Transverse colon (tissue), 4 donors: ENCODE measurements at regions not wholly inside any gene's neighbourhood (a gene's known extent, or its start where the extent isn't known, plus 50 kb on each side); places are given as distances from the start of the nearest gene placed in this dataset.

Experiments
- DNase-seq: peaks from one replicate; pipeline ENCODE4 v3.0.0-alpha.2; 2019
- H3K27ac ChIP-seq, 4 donors: fragments of 200-600 bp; sonication (generic); 2 replicates each; pipeline ENCODE4 v1.5.1; 2016 to 2018; ENCODE audit warnings: inconsistent platforms in 4 of 4
- H3K27me3 ChIP-seq: fragments of 200-600 bp; sonication (generic); 2 replicates; pipeline ENCODE4 v1.5.1; 2017; ENCODE audit warnings: inconsistent platforms
- H3K36me3 ChIP-seq, 4 donors: fragments of 200-600 bp; sonication (generic); 2 replicates each; pipeline ENCODE4 v1.5.1; 2017 to 2019; ENCODE audit warnings: inconsistent platforms in 4 of 4
- H3K4me1 ChIP-seq, 4 donors: fragments of 200-600 bp; sonication (generic); 2 replicates each; pipeline ENCODE4 v1.5.1; 2017 to 2020; ENCODE audit warnings: inconsistent platforms in 4 of 4
- H3K4me3 ChIP-seq, 4 donors: fragments of 200-600 bp; sonication (generic); 1 replicate in 1 of 4; 2 replicates in 3 of 4; pipeline versions ENCODE4 v1.5.1 to v1.6.1; 2017 to 2019; ENCODE audit warnings: inconsistent platforms in 4 of 4
- H3K9me3 ChIP-seq, 2 donors: fragments of 200-600 bp; sonication (generic); 2 replicates each; pipeline ENCODE4 v1.5.1; 2017 to 2019; ENCODE audit warnings: inconsistent platforms in 2 of 2
- CTCF ChIP-seq, 5 experiments: fragments of 200-600 bp in 3 of 5; fragments of 450-650 bp in 2 of 5; sonication (generic) in 3 of 5; IDR thresholded peaks; 1 replicate in 2 of 5; 2 replicates in 3 of 5; pipeline ENCODE4 v1.5.1; 2016 to 2017; ENCODE audit warnings: antibody characterized with exemption in 5 of 5, inconsistent platforms in 3 of 5, mild to moderate bottlenecking in 2 of 5, moderate library complexity in 1 of 5
- EP300 ChIP-seq: sonication (generic); formaldehyde crosslinking; IDR thresholded peaks from one replicate; pipeline ENCODE4 v1.6.1; 2017; ENCODE audit warnings: antibody characterized with exemption, low read depth
- POLR2A ChIP-seq: fragments of 450-650 bp; IDR thresholded peaks from one replicate; pipeline ENCODE4 v1.6.1; 2016; ENCODE audit warnings: antibody characterized with exemption, mild to moderate bottlenecking, moderate library complexity
- POLR2AphosphoS5 ChIP-seq, 3 donors: sonication (generic); formaldehyde crosslinking; IDR thresholded peaks; one replicate each; pipeline ENCODE4 v1.6.1; 2016; ENCODE audit warnings: antibody characterized with exemption in 3 of 3
- WGBS, 2 donors: methylation state at CpG; one replicate each; pipeline ENCODE4 v1.1.5; 2018; ENCODE audit warnings: low coverage in 1 of 2; 5-methylcytosine and 5-hydroxymethylcytosine counted together
- in situ Hi-C, 4 donors: fragments of 200-750 bp; cut with MboI; loops; one replicate each; pipeline versions ENCODE4 v1.15.0 to v1.15.1; 2017; ENCODE audit warnings: low sequenced_read_pairs in 3 of 4, low pct_ligation_motif_present in 1 of 4, low pct_unique_long_range_greater_than_20kb in 1 of 4
- intact Hi-C: fragments of 100-400 bp; cut with DNase I; formaldehyde crosslinking; loops from one replicate; pipeline ENCODE4 v1.15.1; 2023; ENCODE audit warnings: low total_unique reads

- WGBS, 2 donors: 20 to 37% methylated on average over 1 to 2 of the region's 2 CpGs
- peak; percentile 11 for DNase-seq
- intact Hi-C loops (no loop called here), in situ Hi-C loops (no loop called here)
- Histone ChIP-seq H3K36me3 (no peaks in the 10 kb centered on the region), H3K4me3 (no peak overlapping the region), H3K27ac (no peak overlapping the region), H3K9me3 (no peaks in the 10 kb centered on the region), H3K27me3 (no peaks in the 10 kb centered on the region), H3K4me1 (peaks cover 0 to 10% (median 4%) of the 10 kb centered on the region in 4 donors)
- TF ChIP-seq EP300: no peak
- TF ChIP-seq POLR2AphosphoS5 (IDR thresholded peaks at IDR 0.05): no peak
- no peak for TF ChIP-seq POLR2A
- TF ChIP-seq CTCF (IDR thresholded peaks at IDR 0.05): no peak
These were observed 416.6 kb downstream of the PLK2 start for GRCh38 chr5:58043032-58043945.

GRCh38 chr5:58041884-58042283 is 418.0 kb downstream of the PLK2 start:
- no peak overlapping the region for H3K4me3 ChIP-seq
- peaks cover 0 to 13% (median 6%) of the 10 kb centered on the region in 4 donors for H3K4me1 ChIP-seq
- intact Hi-C loops: no loop called here
- in situ Hi-C loops: no loop called here
- no peaks in the 10 kb centered on the region for H3K36me3 ChIP-seq
- H3K9me3 ChIP-seq: no peaks in the 10 kb centered on the region
- DNase-seq: no peak
- TF ChIP-seq POLR2A (no peak), EP300 (no peak), POLR2AphosphoS5 (IDR thresholded peaks at IDR 0.05) (no peak), CTCF (IDR thresholded peaks at IDR 0.05) (no peak)
- 78 to 94% methylated on average over 1 to 3 of the region's 3 CpGs for WGBS, 2 donors
- H3K27me3 ChIP-seq: no peaks in the 10 kb centered on the region
- no peak overlapping the region for H3K27ac ChIP-seq

GRCh38 chr5:58040846-58041245 is 419.0 kb downstream of the PLK2 start:
- no peaks in the 10 kb centered on the region for H3K9me3 ChIP-seq
- peaks cover 0 to 13% (median 6%) of the 10 kb centered on the region in 4 donors for H3K4me1 ChIP-seq
- in situ Hi-C loops (no loop called here), intact Hi-C loops (no loop called here)
- DNase-seq: no peak
- H3K4me3 ChIP-seq: no peak overlapping the region
- WGBS, 2 donors: 0 to 38% methylated on average over 1 of the region's 1 CpG
- no peaks in the 10 kb centered on the region for H3K36me3 ChIP-seq
- H3K27me3 ChIP-seq: no peaks in the 10 kb centered on the region
- no peak for TF ChIP-seq POLR2A
- no peak for TF ChIP-seq POLR2AphosphoS5 (IDR thresholded peaks at IDR 0.05)
- TF ChIP-seq CTCF (IDR thresholded peaks at IDR 0.05): no peak
- H3K27ac ChIP-seq: no peak overlapping the region

GRCh38 chr5:58040044-58040443 is 419.8 kb downstream of the PLK2 start:
- Histone ChIP-seq H3K4me3 (no peak overlapping the region), H3K9me3 (no peaks in the 10 kb centered on the region), H3K36me3 (no peaks in the 10 kb centered on the region), H3K4me1 (peaks cover 0 to 13% (median 6%) of the 10 kb centered on the region in 4 donors), H3K27ac (no peak overlapping the region), H3K27me3 (no peaks in the 10 kb centered on the region)
- TF ChIP-seq EP300 (no peak), POLR2AphosphoS5 (IDR thresholded peaks at IDR 0.05) (no peak), POLR2A (no peak), CTCF (IDR thresholded peaks at IDR 0.05) (no peak)
- intact Hi-C loops (no loop called here), in situ Hi-C loops (no loop called here)
- no peak for DNase-seq
- 79 to 100% methylated on average over 1 to 2 of the region's 2 CpGs for WGBS, 2 donors
